ENCODE measurements at regions not wholly inside any gene's neighbourhood (a gene's known extent, or its start where the extent isn't known, plus 50 kb on each side); places are given as distances from the start of the nearest gene placed in this dataset.

DNA sequence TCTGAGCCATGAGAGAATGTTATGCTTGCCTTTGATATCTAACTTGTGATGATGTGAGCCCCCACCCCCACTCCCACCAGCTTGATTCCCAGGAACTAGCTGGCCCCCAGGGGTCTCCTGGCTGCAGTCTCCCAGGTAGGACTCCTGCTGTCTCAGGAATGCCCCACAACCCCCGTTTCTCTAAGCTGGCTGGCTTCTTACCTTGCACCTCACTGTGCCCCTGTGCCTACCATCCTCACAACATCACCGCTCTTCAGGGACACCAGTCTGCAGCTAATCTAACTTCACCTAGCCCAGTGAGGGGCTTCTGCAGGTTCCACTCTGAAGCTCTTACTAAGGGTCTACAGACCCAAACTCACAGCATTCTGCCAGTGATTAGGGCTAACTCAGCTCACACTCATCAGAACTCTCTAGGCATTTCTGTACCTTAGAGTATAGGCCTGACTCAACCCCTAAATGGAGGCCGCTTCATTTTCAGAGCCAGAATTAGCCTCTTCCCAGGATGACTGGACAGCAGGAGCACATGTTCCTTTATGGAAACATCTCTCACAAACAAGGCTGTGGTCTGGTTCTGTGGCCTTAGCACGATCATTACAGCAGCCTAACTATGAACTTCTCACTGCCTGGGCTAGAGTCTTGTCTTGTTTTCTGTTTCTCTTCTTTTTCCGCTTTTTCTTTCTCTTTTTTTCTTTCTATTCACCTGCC lies 72.8 kb upstream of the IFNG-AS1 start:
- Histone ChIP-seq H3K18ac (ENCODE audit: low read depth in 1 of 2, low read length in 2 of 2) (no peak overlapping the region), H3K4me2 (ENCODE audit: low read length, poor library complexity, severe bottlenecking) (no peak overlapping the region), H4K91ac (ENCODE audit: low read length) (no peak overlapping the region), H2BK120ac (ENCODE audit: low read depth, low read length) (no peak overlapping the region), H2BK12ac (ENCODE audit: low read length in 2 of 2) (no peak overlapping the region), H4K8ac (ENCODE audit: low read length) (no peak overlapping the region), H2AFZ (ENCODE audit: low read depth, low read length) (no peak overlapping the region), H3K14ac (ENCODE audit: low read length in 2 of 2) (no peak overlapping the region), H2BK5ac (ENCODE audit: low read depth, low read length, poor library complexity, severe bottlenecking) (no peak overlapping the region), H3K23ac (ENCODE audit: low read length in 2 of 2) (no peak overlapping the region), H3K36me3 (ENCODE audit: control insufficient read depth in 1 of 2, insufficient read depth in 2 of 2, low read depth in 1 of 2, low read length in 2 of 2) (no peaks in the 10 kb centered on the region), H3K27ac (ENCODE audit: low read length, poor library complexity, severe bottlenecking) (no peak overlapping the region), H2BK15ac (ENCODE audit: low read depth, poor library complexity, severe bottlenecking) (no peak overlapping the region), H3K9ac (ENCODE audit: low read length) (no peak overlapping the region), H3K4me3 (ENCODE audit: insufficient read depth in 1 of 2, low read depth in 1 of 2, low read length in 2 of 2) (no peak overlapping the region), H2AK5ac (ENCODE audit: low read length, severe bottlenecking) (peak overlapping the region; percentile 57), H3K9me3 (ENCODE audit: control insufficient read depth, low read length) (no peaks in the 10 kb centered on the region), H3K4me1 (ENCODE audit: control insufficient read depth, insufficient read depth, low read depth, low read length) (peaks cover 8% of the 10 kb centered on the region), H3K27me3 (ENCODE audit: control insufficient read depth in 1 of 2, insufficient read depth in 1 of 2, low read length in 2 of 2) (no peaks in the 10 kb centered on the region), H3K4ac (ENCODE audit: low read depth in 1 of 2, low read length in 2 of 2) (no peak overlapping the region), H3K79me1 (replicated peaks; ENCODE audit: low read length, poor library complexity, severe bottlenecking) (no peaks in the 10 kb centered on the region)
- no peak for DNase-seq
- WGBS = 72% methylated on average over 4 of the region's 5 CpGs

- Histone ChIP-seq H3K27ac (ENCODE audit: low read length, poor library complexity, severe bottlenecking) (no peak overlapping the region), H2AK5ac (ENCODE audit: low read length, severe bottlenecking) (no peak overlapping the region), H3K14ac (ENCODE audit: low read length in 2 of 2) (no peak overlapping the region), H2AFZ (ENCODE audit: low read depth, low read length) (no peak overlapping the region), H4K91ac (ENCODE audit: low read length) (no peak overlapping the region), H3K9me3 (ENCODE audit: control insufficient read depth, low read length) (no peaks in the 10 kb centered on the region), H3K4ac (ENCODE audit: low read depth in 1 of 2, low read length in 2 of 2) (no peak overlapping the region), H4K8ac (ENCODE audit: low read length) (no peak overlapping the region), H2BK120ac (ENCODE audit: low read depth, low read length) (no peak overlapping the region), H3K9ac (ENCODE audit: low read length) (no peak overlapping the region), H3K27me3 (ENCODE audit: control insufficient read depth in 1 of 2, insufficient read depth in 1 of 2, low read length in 2 of 2) (no peaks in the 10 kb centered on the region), H3K4me2 (ENCODE audit: low read length, poor library complexity, severe bottlenecking) (no peak overlapping the region), H3K4me1 (ENCODE audit: control insufficient read depth, insufficient read depth, low read depth, low read length) (peaks cover 8% of the 10 kb centered on the region), H3K79me1 (replicated peaks; ENCODE audit: low read length, poor library complexity, severe bottlenecking) (no peaks in the 10 kb centered on the region), H2BK12ac (ENCODE audit: low read length in 2 of 2) (no peak overlapping the region), H3K18ac (ENCODE audit: low read depth in 1 of 2, low read length in 2 of 2) (no peak overlapping the region), H3K4me3 (ENCODE audit: insufficient read depth in 1 of 2, low read depth in 1 of 2, low read length in 2 of 2) (no peak overlapping the region), H3K23ac (ENCODE audit: low read length in 2 of 2) (no peak overlapping the region), H3K36me3 (ENCODE audit: control insufficient read depth in 1 of 2, insufficient read depth in 2 of 2, low read depth in 1 of 2, low read length in 2 of 2) (no peaks in the 10 kb centered on the region), H2BK15ac (ENCODE audit: low read depth, poor library complexity, severe bottlenecking) (no peak overlapping the region), H2BK5ac (ENCODE audit: low read depth, low read length, poor library complexity, severe bottlenecking) (no peak overlapping the region)
- no peak for DNase-seq
- no CpG with 5 or more reads among the region's 4 CpGs for WGBS
Measured at GRCh38 chr12:67917811-67918210, 71.4 kb upstream of the IFNG-AS1 start.

DNA sequence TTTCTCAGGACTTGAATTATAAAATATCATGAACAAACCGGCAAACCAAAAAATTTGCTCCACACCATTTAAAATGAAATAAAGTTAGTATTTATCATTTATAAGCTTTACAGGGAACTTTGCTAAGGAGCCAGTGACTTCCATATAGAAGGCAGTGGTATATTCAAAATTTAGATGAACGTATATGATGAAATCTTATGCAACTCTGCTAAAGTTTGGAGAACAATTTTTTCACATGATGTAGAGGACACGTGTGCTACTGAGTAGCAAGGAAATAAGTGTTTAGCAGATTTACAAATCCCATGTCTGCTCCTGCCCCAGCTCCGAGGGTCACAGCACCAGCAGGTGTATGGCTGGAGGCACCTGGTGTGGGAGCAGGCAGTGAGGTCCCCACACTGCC lies 70.8 kb upstream of the IFNG-AS1 start:
- Histone ChIP-seq H2BK12ac (ENCODE audit: low read length in 2 of 2) (no peak overlapping the region), H4K91ac (ENCODE audit: low read length) (no peak overlapping the region), H3K9me3 (ENCODE audit: control insufficient read depth, low read length) (no peaks in the 10 kb centered on the region), H3K9ac (ENCODE audit: low read length) (no peak overlapping the region), H3K27ac (ENCODE audit: low read length, poor library complexity, severe bottlenecking) (no peak overlapping the region), H3K79me1 (replicated peaks; ENCODE audit: low read length, poor library complexity, severe bottlenecking) (no peaks in the 10 kb centered on the region), H2AFZ (ENCODE audit: low read depth, low read length) (no peak overlapping the region), H3K4me1 (ENCODE audit: control insufficient read depth, insufficient read depth, low read depth, low read length) (peaks cover 8% of the 10 kb centered on the region), H3K4me3 (ENCODE audit: insufficient read depth in 1 of 2, low read depth in 1 of 2, low read length in 2 of 2) (no peak overlapping the region), H3K23ac (ENCODE audit: low read length in 2 of 2) (no peak overlapping the region), H3K4me2 (ENCODE audit: low read length, poor library complexity, severe bottlenecking) (no peak overlapping the region), H2BK120ac (ENCODE audit: low read depth, low read length) (no peak overlapping the region), H3K18ac (ENCODE audit: low read depth in 1 of 2, low read length in 2 of 2) (no peak overlapping the region), H3K36me3 (ENCODE audit: control insufficient read depth in 1 of 2, insufficient read depth in 2 of 2, low read depth in 1 of 2, low read length in 2 of 2) (no peaks in the 10 kb centered on the region), H3K27me3 (ENCODE audit: control insufficient read depth in 1 of 2, insufficient read depth in 1 of 2, low read length in 2 of 2) (no peaks in the 10 kb centered on the region), H3K4ac (ENCODE audit: low read depth in 1 of 2, low read length in 2 of 2) (no peak overlapping the region), H2BK15ac (ENCODE audit: low read depth, poor library complexity, severe bottlenecking) (no peak overlapping the region), H3K14ac (ENCODE audit: low read length in 2 of 2) (no peak overlapping the region), H4K8ac (ENCODE audit: low read length) (no peak overlapping the region), H2AK5ac (ENCODE audit: low read length, severe bottlenecking) (peak overlapping the region; percentile 19), H2BK5ac (ENCODE audit: low read depth, low read length, poor library complexity, severe bottlenecking) (no peak overlapping the region)
- 94% methylated on average over 3 of the region's 4 CpGs for WGBS
- DNase-seq = no peak

GRCh38 chr12:67919406-67919805 lies 69.8 kb upstream of the IFNG-AS1 start:
- Histone ChIP-seq H2BK5ac (ENCODE audit: low read depth, low read length, poor library complexity, severe bottlenecking) (no peak overlapping the region), H3K18ac (ENCODE audit: low read depth in 1 of 2, low read length in 2 of 2) (no peak overlapping the region), H3K36me3 (ENCODE audit: control insufficient read depth in 1 of 2, insufficient read depth in 2 of 2, low read depth in 1 of 2, low read length in 2 of 2) (no peaks in the 10 kb centered on the region), H2AFZ (ENCODE audit: low read depth, low read length) (no peak overlapping the region), H3K9me3 (ENCODE audit: control insufficient read depth, low read length) (no peaks in the 10 kb centered on the region), H3K4me2 (ENCODE audit: low read length, poor library complexity, severe bottlenecking) (no peak overlapping the region), H3K27ac (ENCODE audit: low read length, poor library complexity, severe bottlenecking) (no peak overlapping the region), H2BK12ac (ENCODE audit: low read length in 2 of 2) (no peak overlapping the region), H2BK120ac (ENCODE audit: low read depth, low read length) (no peak overlapping the region), H3K4me3 (ENCODE audit: insufficient read depth in 1 of 2, low read depth in 1 of 2, low read length in 2 of 2) (no peak overlapping the region), H3K14ac (ENCODE audit: low read length in 2 of 2) (no peak overlapping the region), H3K4me1 (ENCODE audit: control insufficient read depth, insufficient read depth, low read depth, low read length) (peaks cover 8% of the 10 kb centered on the region), H3K9ac (ENCODE audit: low read length) (no peak overlapping the region), H2BK15ac (ENCODE audit: low read depth, poor library complexity, severe bottlenecking) (no peak overlapping the region), H4K8ac (ENCODE audit: low read length) (no peak overlapping the region), H2AK5ac (ENCODE audit: low read length, severe bottlenecking) (no peak overlapping the region), H3K23ac (ENCODE audit: low read length in 2 of 2) (no peak overlapping the region), H4K91ac (ENCODE audit: low read length) (no peak overlapping the region), H3K27me3 (ENCODE audit: control insufficient read depth in 1 of 2, insufficient read depth in 1 of 2, low read length in 2 of 2) (no peaks in the 10 kb centered on the region), H3K79me1 (replicated peaks; ENCODE audit: low read length, poor library complexity, severe bottlenecking) (no peaks in the 10 kb centered on the region), H3K4ac (ENCODE audit: low read depth in 1 of 2, low read length in 2 of 2) (no peak overlapping the region)
- DNase-seq = peak; percentile 33
- no CpG with 5 or more reads among the region's 2 CpGs for WGBS

Data from mesenchymal stem cell (in vitro differentiated cells and primary cell).